Glutamatergic neuron (in vitro differentiated cells): ENCODE measurements at regions not wholly inside any gene's neighbourhood (a gene's known extent, or its start where the extent isn't known, plus 50 kb on each side); places are given as distances from the start of the nearest gene placed in this dataset.

Experiments used
- DNase-seq: peaks from one replicate; pipeline ENCODE4 v3.0.0; 2022
- H3K27ac Mint-ChIP-seq: one replicate; pipeline ENCODE4 v1.8.0; 2020; ENCODE audit warnings: mild to moderate bottlenecking, mixed read lengths, inconsistent platforms; ENCODE audit not compliant: unreplicated experiment
- H3K27me3 Mint-ChIP-seq: one replicate; pipeline ENCODE4 v1.8.0; 2020; ENCODE audit warnings: mild to moderate bottlenecking, moderate library complexity, mixed read lengths, inconsistent platforms; ENCODE audit not compliant: unreplicated experiment
- H3K36me3 Mint-ChIP-seq: one replicate; pipeline ENCODE4 v1.8.0; 2020; ENCODE audit warnings: mild to moderate bottlenecking, mixed read lengths, inconsistent platforms; ENCODE audit not compliant: unreplicated experiment
- H3K4me1 Mint-ChIP-seq: one replicate; pipeline ENCODE4 v1.8.0; 2020; ENCODE audit warnings: mild to moderate bottlenecking, low read depth, mixed read lengths, inconsistent platforms; ENCODE audit not compliant: unreplicated experiment
- H3K4me3 Mint-ChIP-seq: one replicate; pipeline ENCODE4 v1.8.0; 2020; ENCODE audit warnings: mild to moderate bottlenecking, mixed read lengths, inconsistent platforms; ENCODE audit not compliant: unreplicated experiment
- H3K9me3 Mint-ChIP-seq: one replicate; pipeline ENCODE4 v1.8.0; 2020; ENCODE audit warnings: mild to moderate bottlenecking, moderate library complexity, mixed read lengths, inconsistent platforms; ENCODE audit not compliant: unreplicated experiment
- CTCF ChIP-seq: fragments of 200-600 bp; sonication (generic); IDR thresholded peaks from one replicate; pipeline ENCODE4 v1.5.0; 2021; ENCODE audit not compliant: partially characterized antibody, unreplicated experiment

- no peak overlapping the region for H3K27ac Mint-ChIP-seq
- H3K27me3 Mint-ChIP-seq = no peaks in the 10 kb centered on the region
- H3K9me3 Mint-ChIP-seq = no peaks in the 10 kb centered on the region
- DNase-seq = no peak
- H3K4me1 Mint-ChIP-seq = no peaks in the 10 kb centered on the region
- no peak overlapping the region for H3K4me3 Mint-ChIP-seq
- no peaks in the 10 kb centered on the region for H3K36me3 Mint-ChIP-seq
- no peak for TF ChIP-seq CTCF
These were observed 254.0 kb downstream of the MEIS1 start for GRCh38 chr2:66688951-66689350.

GRCh38 chr2:66689456-66690051, 254.6 kb downstream of the MEIS1 start:
- no peaks in the 10 kb centered on the region for H3K9me3 Mint-ChIP-seq

GRCh38 chr2:66691031-66691965, 256.4 kb downstream of the MEIS1 start:
- no peak for DNase-seq
- no peak overlapping the region for H3K4me3 Mint-ChIP-seq
- H3K9me3 Mint-ChIP-seq = no peaks in the 10 kb centered on the region
- H3K4me1 Mint-ChIP-seq = no peaks in the 10 kb centered on the region
- no peaks in the 10 kb centered on the region for H3K36me3 Mint-ChIP-seq
- H3K27me3 Mint-ChIP-seq = no peaks in the 10 kb centered on the region
- TF ChIP-seq CTCF = no peak
- no peak overlapping the region for H3K27ac Mint-ChIP-seq

More at GRCh38 chr2:66689456-66690051, 254.6 kb downstream of the MEIS1 start:
- Mint-ChIP-seq H3K36me3 (no peaks in the 10 kb centered on the region), H3K4me1 (no peaks in the 10 kb centered on the region), H3K4me3 (no peak overlapping the region), H3K27ac (no peak overlapping the region), H3K27me3 (no peaks in the 10 kb centered on the region)
- no peak for DNase-seq
- no peak for TF ChIP-seq CTCF

GRCh38 chr2:66692521-66693054, 257.7 kb downstream of the MEIS1 start:
- no peaks in the 10 kb centered on the region for H3K4me1 Mint-ChIP-seq
- H3K4me3 Mint-ChIP-seq = no peak overlapping the region
- TF ChIP-seq CTCF = no peak
- no peaks in the 10 kb centered on the region for H3K9me3 Mint-ChIP-seq
- DNase-seq = no peak
- H3K27me3 Mint-ChIP-seq = no peaks in the 10 kb centered on the region
- no peak overlapping the region for H3K27ac Mint-ChIP-seq
- no peaks in the 10 kb centered on the region for H3K36me3 Mint-ChIP-seq
